ENCODE measurements at regions not wholly inside any gene's neighbourhood (a gene's known extent, or its start where the extent isn't known, plus 50 kb on each side); places are given as distances from the start of the nearest gene placed in this dataset.
A peak's percentile ranks its signal among the peaks of the same experiment; 100 is the strongest.
"Not testable (repeated sequence)": the region's sequence is repeated elsewhere in the genome, so short reads cannot be mapped to it uniquely, and the experiment has no call there.

DNA sequence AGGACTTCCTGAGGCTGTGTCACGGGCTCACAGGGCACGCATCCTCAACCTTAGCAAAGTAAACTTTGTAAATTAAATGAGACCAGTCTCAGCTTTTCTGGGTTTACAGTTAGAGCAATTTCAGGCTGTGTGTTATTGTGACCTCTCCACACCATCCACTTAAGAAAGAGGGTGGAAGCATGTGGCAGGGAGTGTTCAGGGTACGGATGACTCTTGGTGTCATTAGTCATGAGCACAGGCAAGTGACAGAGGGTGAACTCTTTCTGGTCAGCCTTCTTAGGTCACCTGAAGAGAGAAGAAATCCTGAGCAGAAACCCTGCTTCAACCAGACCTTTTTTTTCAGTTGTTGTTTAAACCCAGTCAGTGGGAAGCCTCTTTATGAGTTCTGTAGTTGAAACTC, 207.9 kb downstream of the ICOS start:
- DNase-seq (ENCODE audit: low spot score), result no peak

DNA sequence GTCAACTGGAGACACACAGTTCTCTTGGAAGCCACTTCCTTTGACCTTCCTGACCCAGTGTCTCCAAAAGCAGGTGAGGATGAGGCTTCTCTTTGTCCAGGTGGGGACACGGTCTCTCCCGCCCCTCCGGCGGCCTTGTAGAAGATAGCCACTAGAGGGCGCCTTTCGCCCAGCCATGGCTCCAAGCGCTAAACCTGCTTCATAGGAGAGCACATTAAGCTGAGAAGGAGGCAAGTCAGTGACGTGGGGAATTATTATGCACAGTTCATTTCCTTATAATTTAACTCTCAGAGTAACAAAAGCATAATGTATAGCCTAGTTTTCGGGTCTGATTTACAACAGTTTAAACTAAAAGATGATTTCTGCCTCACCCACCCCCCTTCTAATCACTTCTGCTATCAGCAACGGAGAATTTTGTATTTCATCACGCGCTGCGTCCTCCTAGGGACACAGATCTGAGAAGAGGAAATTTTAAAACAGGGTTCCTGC, 208.7 kb downstream of the ICOS start:
- peak; percentile 81 for DNase-seq (ENCODE audit: low spot score)

DNA sequence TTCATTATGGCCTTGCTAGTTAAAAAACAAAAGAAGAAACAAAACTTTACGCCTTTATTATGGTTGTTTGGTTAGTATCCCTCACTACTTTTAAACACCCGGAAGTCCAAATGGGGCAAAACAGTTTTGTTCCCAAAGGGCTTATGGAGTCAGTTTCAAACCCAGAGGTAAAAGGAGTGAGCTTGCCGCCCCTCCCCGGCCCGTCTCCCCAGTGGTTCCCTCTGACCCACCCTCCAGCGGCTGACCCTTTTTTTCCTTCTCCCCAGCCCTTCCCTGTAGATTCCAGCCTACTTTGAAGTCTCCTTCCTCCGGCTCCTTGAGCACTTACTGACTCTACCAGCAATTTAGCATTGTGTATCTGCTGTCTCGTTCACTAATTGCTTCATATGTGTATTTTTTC, 209.2 kb downstream of the ICOS start:
- DNase-seq (ENCODE audit: low spot score), result no peak

DNA sequence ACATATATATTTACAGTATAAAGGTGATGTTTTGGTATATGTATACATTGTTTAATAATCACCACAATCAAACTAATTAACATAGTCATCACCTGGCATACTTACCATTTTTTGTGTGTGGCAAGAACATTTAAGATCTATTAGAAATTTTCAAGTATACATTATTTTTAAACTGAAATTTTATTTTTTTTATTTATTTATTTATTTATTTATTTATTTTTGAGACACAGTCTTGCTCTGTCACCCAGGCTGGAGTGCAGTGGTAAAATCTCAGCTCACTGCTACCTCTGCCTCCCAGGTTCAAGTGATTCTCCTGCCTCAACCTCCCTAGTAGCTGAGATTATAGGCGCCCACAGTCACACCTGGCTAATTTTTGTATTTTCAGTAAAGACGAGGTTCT, 210.5 kb downstream of the ICOS start:
- DNase-seq (ENCODE audit: low spot score), result not testable (repeated sequence)

DNA sequence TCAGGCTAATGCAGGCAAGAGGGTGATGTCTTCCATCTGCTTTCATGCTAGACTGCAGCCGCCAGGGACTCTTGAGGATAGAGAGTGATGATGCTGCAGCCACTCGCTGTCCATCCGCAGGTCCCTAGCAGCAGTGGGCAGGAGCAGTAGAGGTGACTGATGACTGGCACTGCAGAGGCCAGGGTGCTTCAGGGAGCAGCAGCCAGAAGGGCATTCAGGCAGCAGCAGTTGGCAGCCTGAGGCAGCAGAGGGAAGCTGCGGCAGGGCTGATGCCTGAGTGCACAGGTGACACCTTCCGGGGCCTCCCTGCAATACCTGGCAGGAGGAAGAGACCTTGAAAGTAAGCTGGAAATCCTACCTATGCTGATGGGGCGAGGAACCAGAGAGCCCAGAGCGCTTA, 214.2 kb downstream of the ICOS start:
- no peak for DNase-seq (ENCODE audit: low spot score)

DNA sequence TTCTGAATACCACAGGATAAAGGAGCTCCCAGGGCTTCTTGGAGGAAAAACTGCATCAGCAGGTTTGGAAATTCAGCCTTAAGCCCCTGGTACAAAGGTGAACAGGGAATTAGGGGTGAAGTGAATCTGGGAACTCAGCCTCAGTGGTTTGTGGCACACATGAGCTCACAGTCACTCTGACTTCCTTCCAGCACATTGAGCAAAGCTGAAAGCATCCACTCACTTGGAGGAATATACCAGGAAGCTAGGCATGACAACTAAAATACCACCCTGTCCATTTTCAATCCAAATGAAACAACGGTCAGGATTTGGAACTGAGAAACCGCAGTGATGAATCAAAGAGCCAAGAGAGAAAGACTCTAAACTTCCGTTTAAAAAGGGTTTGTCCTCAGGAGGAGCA, 216.1 kb downstream of the ICOS start:
- no peak for DNase-seq (ENCODE audit: low spot score)

DNA sequence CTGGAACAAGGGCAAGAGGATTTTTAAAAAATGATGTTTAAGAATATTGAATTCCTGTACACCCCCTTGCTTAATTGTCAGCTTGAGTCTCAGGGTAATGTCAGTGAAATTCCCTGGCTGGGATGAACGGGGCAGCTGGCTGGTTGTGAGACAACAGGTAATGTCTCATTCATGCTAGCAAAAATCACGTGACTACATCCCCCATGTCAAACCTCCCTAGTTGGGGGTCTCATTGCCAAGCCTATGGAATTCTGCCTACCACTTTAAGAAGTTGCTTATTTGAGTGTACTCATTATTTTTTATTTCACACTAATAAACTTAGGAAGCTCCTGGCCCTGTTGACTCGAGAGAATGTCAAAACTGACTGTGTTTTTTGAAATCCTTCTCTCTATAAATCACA, 218.3 kb downstream of the ICOS start:
- DNase-seq (ENCODE audit: low spot score), result no peak

DNA sequence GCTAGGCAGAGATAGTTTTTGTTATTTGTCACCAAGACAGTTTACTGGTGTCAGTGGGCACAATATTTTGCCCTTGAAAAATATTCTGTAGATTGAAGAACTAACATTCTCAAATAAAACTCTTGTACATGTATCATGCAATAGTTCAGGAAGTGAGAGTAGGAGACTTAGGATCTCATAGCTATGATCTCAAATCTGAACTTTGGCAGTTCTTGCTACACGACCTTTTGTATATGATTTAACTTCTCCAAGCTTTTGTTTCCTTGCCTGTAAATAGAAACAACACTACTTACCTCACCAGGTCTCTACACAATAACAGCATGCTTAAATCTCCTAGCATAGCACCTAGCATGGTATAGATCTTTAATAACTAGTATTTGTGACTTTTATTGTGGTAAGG, 219.9 kb downstream of the ICOS start:
- no peak for DNase-seq (ENCODE audit: low spot score)

DNA sequence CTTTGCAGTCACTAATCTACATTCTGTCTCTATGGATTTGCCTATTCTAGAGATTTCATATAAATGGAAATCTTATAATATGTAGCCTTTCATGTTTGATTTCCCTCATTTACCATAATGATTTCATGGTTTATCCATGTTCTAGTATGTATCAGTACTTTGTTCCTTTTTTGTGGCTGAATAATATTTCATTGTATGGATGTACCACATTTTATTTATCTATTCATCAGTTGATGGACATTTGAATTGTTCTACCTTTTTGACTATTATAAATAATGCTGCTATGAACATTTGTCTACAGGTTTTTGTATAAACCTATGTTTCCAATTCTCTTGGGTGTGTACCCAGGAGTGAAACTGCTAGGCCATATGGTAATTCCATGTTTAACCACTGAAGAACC, 221.1 kb downstream of the ICOS start:
- DNase-seq (ENCODE audit: low spot score), result no peak

DNA sequence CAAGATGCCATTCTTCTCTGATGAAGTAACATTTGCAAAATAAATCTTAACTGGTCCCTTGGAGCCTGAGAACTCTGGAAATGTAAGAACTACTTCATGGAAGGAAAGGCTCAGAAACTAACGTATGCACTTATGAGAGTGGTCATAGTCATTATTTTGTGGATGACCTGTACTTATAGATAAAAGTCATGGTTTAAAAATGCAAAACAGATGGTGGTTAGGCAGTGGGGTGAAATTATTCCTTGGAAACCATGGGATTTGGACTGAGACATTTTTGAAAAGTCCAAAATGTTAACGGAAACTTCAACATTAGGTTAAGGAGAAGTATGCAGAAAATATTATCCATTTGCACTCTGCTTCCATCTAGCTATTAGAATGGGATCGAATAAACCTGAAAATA, 223.0 kb downstream of the ICOS start:
- no peak for DNase-seq (ENCODE audit: low spot score)

DNA sequence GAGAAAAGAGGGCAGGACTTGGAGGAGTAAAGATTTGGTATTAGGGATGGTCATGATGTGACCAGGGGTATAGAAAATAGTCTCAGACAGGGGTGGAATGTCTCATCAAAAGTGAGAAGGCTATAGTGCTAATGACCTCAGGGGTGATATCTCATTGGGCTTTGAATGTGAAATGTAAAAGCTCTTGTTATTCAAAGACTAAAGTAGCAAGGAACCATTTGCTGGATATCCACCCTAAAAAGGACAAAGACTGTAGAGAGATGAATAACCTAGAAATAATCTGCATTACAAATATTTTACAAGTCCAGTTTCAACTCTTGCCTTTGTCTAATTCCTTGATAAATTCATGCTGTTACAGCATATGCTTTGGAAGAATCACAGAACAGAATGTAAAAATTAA, 224.4 kb downstream of the ICOS start:
- no peak for DNase-seq (ENCODE audit: low spot score)

DNA sequence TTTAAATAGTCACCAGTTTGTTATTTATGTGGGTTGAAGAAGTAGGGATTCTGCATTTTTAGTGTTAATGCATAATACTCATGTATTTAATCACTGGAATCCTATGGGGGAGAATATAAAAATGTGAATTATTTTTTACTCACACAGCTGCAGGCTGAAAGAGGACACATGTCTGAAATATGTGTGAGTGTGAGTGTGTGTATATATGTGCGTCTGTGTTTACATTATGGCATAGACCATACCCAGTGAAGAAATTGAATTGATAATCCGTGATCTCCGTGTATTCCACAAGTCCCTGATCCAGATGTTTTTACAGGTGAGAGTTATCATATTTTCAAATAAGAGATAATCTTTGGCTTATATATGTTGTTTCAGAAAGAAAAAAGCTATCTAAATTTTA, 225.3 kb downstream of the ICOS start:
- no peak for DNase-seq (ENCODE audit: low spot score)

DNA sequence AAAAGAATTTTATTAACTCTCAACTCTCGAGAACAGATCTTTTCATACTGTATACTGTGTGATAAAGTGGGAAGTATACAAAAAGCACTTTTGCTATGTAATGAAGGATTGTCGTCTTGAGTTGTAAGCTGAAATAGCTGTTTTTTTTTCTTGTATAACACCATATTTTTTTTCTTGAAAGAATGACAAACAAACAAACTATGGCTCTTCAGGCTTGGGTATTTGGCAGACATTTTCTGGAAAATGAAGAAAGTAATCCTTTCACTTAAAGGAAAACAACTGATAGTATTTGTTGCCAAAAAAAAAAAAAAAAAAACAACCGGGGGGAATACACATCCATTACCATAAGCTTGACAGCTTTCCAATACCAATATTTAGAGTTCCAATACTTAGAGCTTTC, 230.4 kb downstream of the ICOS start:
- no peak for DNase-seq (ENCODE audit: low spot score)

DNA sequence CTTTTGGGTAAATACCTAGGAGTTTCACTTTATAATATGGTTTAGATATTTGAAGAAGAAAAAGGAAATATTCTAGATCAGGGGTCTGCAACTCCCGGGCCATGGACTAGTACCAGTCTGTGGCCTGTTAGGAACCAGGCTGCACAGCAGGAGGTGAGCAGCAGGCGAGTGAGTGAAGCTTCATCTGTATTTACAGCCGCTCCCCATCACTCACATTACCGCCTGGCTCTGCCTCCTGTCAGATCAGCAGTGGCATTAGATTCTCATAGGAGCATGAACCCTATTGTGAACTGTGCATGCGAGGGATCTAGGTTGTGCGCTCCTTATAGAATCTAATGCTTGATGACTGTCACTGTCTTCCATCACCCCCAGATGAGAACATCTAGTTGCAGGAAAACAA, 231.1 kb downstream of the ICOS start:
- DNase-seq (ENCODE audit: low spot score), result not testable (repeated sequence)

DNA sequence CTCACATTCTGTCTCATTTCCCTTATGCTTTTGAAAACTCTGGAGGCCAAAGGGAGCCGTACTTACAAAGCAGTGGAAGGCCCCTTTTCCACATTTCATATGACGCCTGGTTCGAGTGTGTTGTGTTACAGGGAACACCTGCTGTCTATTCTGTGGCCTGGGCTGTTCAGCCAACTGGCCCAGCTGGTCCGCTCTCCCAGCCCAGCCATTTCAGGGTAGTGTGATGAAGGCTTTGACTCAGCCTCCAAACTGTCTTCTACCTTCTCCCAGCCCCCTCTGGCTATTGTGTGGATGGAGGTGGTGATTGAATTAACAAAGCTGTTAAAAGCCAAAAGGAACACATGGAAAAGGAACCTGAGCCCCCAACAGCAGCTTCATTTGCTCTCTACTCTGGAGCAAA, 233.8 kb downstream of the ICOS start:
- no peak for DNase-seq (ENCODE audit: low spot score)

DNA sequence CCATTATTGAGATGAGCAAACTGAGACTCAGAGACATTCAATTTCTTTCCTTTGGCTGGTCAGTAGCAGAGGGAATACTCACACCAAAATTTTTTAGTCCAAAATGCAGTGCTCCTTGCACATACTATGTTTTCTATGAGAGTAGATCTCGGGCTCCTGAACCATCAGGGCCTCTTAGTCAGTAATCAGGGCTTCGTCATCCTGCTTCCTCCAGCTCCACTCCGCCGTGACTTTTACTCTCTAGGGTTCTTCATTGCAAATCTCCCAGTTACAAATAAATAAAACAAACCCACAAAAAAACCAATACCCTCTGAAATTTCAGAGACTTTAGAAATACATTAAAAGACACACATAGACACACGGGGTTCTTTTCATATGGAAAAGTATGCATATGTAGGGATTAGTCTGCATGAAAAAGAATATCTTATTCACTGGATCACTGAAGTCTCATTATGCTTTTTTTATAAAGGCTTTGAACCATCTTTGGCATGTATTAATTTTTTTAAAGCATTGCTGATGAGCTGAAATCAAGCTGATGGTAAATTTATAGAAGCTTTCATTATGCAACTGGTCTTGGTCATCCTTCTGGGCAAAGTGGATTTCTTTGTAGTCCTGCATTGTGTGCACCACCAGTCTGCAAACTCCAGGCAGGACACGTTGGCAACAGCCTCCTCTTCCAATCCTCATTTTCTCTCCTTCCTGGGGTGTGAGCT, 235.0 kb downstream of the ICOS start:
- no peak for DNase-seq (ENCODE audit: low spot score)

DNA sequence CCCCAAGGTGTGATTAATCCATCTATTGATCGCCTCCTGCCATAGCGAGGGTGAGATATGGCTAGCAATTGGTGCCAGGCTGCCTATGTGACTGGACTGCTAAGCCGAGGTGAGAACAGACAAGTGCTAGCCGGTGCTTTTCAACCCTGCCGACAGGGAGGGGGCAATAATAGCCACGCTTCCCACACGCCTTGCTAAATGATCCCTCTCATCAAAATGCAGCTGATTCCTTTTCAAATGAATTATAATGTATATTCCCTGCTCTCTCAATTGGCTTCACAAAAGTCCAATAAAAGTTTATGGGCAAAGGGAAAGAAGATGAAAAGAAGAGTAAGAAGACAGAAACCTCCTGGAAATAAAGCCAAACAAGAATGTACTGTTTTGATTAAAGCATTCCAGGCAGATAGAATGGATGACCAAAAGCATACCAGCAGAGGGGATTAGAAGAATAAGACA, 235.6 kb downstream of the ICOS start:
- no peak for DNase-seq (ENCODE audit: low spot score)

DNA sequence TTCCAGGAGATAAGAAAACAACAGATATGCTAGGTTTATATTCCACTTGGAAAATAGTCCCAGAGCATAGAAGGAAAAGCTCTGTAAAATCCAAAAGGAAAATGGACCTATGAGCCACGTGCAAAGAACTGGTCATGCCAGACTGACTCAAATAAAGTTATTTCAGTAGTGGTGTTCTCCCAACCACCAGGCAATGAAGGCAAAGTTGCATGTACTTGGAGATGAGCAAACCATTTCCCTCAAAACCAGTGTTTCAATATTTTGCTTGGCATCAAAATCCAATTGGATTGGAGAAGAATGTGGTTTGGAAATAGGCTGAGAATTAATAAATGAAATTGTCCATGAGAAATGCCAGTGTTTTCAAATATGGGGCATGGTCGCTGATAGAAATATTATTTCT, 237.5 kb downstream of the ICOS start:
- no peak for DNase-seq (ENCODE audit: low spot score)

DNA sequence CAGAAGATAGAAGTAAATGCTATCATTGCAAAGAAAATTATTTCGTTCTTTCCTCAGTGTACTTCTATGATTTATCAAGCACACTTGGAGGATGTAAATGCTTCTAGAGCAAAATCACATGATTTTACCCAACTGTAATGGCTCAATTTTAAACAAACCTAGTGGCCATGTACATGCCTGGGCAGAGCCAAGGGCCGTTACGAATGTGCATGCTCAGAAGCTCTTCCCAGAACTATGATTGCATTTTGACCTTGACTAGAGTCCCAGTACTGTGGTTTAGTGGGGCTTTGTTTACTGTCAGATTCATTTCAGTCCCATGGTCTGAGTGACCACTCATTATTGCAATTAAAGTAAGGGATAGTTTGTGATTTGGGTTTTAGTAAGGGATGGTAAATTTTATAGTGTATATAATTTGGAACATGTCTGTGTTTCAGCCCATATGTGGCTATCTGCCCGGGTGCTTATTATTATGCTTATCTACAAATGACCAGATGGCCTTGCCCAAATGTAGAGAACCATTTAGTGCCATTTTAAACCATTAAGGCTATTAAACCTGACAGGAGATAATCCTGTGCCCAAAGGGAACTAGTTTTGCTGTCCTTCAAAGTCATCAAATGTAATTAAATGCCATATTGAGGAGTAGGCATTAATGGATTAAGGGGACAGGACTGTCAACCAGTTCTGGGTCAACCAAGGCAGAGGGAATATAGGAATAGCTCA, 239.1 kb downstream of the ICOS start:
- DNase-seq (ENCODE audit: low spot score), result no peak

DNA sequence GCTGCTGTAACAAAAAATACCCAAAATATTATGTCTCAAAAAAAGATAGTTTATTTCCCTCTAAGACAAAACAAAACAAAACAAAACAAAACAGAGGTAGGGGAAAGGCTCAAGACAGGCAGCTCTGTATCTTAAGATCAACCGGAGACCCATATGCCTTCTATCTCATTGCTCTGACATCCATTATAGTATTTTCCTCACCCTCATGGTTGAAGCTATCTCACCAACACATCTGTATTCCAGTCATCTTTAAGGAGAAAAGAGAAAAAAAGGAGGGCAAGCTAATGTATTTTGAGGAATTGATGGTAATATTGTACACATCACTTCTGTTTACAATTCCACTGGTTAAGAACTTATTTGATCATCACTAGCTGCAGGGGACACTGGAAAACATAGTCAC, 239.7 kb downstream of the ICOS start:
- DNase-seq (ENCODE audit: low spot score), result no peak

DNA sequence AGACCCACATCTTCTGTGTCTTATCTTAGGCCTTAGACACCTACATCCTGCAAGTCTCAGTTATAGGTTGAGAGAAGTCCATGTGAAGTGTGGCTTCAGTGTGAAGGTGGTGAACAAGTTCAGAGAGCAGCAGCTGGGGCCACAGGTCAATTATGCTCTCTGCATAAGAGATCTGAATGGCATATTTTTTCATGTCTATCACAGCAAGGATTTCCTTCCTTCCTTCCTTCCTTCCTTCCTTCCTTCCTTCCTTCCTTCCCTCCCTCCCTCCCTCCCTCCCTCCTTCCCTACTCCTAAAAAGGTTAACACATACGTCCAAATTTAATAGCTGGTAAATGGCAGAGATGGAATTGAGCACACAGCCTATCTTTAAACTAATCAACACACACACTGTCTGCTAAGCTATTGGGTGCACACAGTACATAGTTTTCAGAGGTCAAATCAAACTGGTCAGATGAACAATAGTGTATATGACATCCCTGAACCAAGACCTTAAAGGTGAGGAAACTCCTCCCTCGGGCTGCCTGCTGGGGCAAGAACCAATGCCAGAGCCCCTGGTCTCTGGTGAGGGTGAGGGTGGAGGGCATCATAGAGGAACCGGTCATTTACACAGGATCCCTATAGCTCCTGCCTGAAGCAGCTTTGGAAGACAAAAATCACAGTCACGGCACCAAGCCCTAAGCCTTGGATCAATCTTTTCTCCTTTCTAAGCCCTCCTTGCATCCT, 240.9 kb downstream of the ICOS start:
- no peak for DNase-seq (ENCODE audit: low spot score)

DNA sequence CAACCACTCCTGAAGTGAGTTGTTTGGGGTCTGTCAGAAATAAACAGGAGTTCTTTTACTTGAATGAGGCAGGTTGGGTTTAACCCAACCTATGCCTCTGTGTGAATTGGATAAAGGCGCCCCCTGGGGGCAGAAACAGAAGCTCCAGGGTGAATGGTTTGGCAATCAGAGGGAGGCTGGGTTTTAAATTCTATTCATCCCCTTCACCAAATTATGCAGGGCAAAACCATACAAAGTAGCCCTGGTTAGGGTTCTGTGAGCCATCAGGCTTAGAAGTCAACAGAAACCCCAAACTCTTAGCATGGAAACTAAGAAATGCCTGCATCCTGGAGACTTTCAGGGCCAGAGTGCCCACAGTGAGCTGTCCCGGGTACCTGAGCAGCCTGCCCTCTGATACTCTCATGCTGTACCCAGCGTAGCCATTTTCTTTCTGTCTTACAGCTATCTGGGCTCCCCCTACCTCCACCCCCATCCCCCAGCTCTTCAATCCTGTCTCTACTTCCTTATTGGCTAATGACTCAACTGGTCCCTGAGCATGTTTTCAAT, 241.5 kb downstream of the ICOS start:
- DNase-seq (ENCODE audit: low spot score), result no peak

DNA sequence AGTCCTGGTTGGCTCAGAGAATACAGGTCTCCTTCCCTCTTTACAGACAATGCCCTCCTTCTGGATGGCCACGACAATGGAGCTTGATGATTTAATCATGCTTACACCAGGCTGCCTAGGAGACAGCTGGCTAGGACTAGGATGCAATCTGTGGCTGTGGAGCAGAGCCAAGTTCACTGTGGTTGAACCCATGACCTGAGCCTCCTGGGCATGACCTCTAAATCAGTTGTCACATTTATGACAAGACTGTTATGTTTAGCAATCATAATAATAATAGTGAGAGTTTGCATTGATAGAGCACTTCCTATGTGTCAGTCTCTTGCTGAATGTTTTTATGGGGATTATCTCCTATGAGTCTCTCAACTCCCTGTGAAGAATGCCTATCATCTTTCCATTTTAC, 244.1 kb downstream of the ICOS start:
- DNase-seq (ENCODE audit: low spot score), result no peak
